Stomach (tissue), 8 donors: ENCODE measurements at regions not wholly inside any gene's neighbourhood (a gene's known extent, or its start where the extent isn't known, plus 50 kb on each side); places are given as distances from the start of the nearest gene placed in this dataset.

Experiments
- DNase-seq, 2 donors: peaks; one replicate each; pipeline versions ENCODE4 v3.0.0 to v3.0.0-alpha.2; 2013 to 2019
- H3K27ac ChIP-seq, 5 donors: fragments of 200-600 bp in 4 of 5; sonication (generic) in 4 of 5; one replicate each; pipeline ENCODE4 v1.5.1; 2013 to 2019; ENCODE audit warnings: mild to moderate bottlenecking in 1 of 5, moderate library complexity in 1 of 5
- H3K27me3 ChIP-seq, 3 donors: fragments of 200-600 bp; sonication (generic); one replicate each; pipeline ENCODE4 v1.5.1; 2017 to 2019; ENCODE audit warnings: mixed run types in 1 of 3
- H3K36me3 ChIP-seq, 4 donors: fragments of 200-600 bp; sonication (generic); 1 replicate in 3 of 4; 2 replicates in 1 of 4; pipeline ENCODE4 v1.5.1; 2016 to 2019
- H3K4me1 ChIP-seq, 4 donors: fragments of 200-600 bp; sonication (generic); one replicate each; pipeline ENCODE4 v1.5.1; 2016 to 2019
- H3K4me3 ChIP-seq, 4 donors: fragments of 200-600 bp; sonication (generic) in 3 of 4; one replicate each; pipeline ENCODE4 v1.5.1; 2016 to 2019; ENCODE audit warnings: mild to moderate bottlenecking in 1 of 4
- H3K9me3 ChIP-seq, 4 donors: fragments of 200-600 bp; sonication (generic); one replicate each; pipeline ENCODE4 v1.5.1; 2016 to 2019
- EP300 ChIP-seq: sonication (generic); formaldehyde crosslinking; IDR thresholded peaks from one replicate; pipeline ENCODE4 v1.6.1; 2017; ENCODE audit warnings: antibody characterized with exemption
- POLR2A ChIP-seq, 4 donors: fragments of 450-650 bp; IDR thresholded peaks; one replicate each; pipeline ENCODE4 v1.6.1; 2016; ENCODE audit warnings: antibody characterized with exemption in 4 of 4, control low read depth in 2 of 4, mild to moderate bottlenecking in 1 of 4, moderate library complexity in 1 of 4
- POLR2AphosphoS5 ChIP-seq, 3 donors: sonication (generic); formaldehyde crosslinking; IDR thresholded peaks; one replicate each; pipeline ENCODE4 v1.6.1; 2016; ENCODE audit warnings: antibody characterized with exemption in 3 of 3
- WGBS, 5 donors: extraction: QIAGEN DNeasy Blood & Tissue Kit in 3 of 5; methylation state at CpG; one replicate each; pipeline versions ENCODE4 v1.1.5 to v1.1.7; 2013 to 2018; 5-methylcytosine and 5-hydroxymethylcytosine counted together
- intact Hi-C: fragments of 100-400 bp; cut with DNase I; formaldehyde crosslinking; loops from one replicate; pipeline ENCODE4 v1.15.1; 2023; ENCODE audit warnings: low total_unique reads
- TF ChIP-seq, protein P1 (sequence below), 7 experiments: fragments of 450-650 bp in 4 of 7; fragments of 200-600 bp in 3 of 7; sonication (generic) in 3 of 7; IDR thresholded peaks; one replicate each; pipeline ENCODE4 v1.5.1; 2016 to 2019; ENCODE audit warnings: antibody characterized with exemption in 7 of 7, control low read depth in 2 of 7, mild to moderate bottlenecking in 1 of 7
- donor health status: healthy with polysubstance abuse.
- donor health status: Bipolar disorder and iron deficiency.
- donor health status: healthy.

DNA sequence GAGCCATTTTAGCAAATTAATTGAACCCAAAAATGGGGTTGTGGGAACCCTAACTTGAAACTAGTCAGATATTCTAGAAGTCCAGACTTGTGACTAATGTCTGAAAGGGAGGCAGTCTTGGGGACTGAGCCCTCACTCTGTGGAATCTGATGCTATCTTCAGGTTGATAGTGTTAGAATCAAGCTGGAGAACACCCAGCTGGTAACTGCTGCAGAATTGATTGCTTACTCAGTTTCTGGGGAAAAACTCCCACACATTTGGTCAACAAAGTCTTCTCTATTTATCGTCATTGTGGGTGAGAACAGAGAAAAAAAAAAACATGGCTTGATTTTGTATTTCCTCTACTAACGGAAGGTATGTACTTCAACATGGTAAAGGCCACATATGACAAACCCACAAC is 1925.8 kb upstream of the CELF4 start:
- Histone ChIP-seq H3K4me1 (peaks cover 0 to 4% (median 0%) of the 10 kb centered on the region in 4 donors), H3K9me3 (no peaks in the 10 kb centered on the region), H3K36me3 (no peaks in the 10 kb centered on the region), H3K27me3 (no peaks in the 10 kb centered on the region), H3K27ac (no peak overlapping the region), H3K4me3 (no peak overlapping the region)
- intact Hi-C loops, result no loop called here
- no peak for TF ChIP-seq POLR2AphosphoS5 (IDR thresholded peaks at IDR 0.05)
- no peak for TF ChIP-seq POLR2A (IDR thresholded peaks at IDR 0.05)
- 79 to 90% (median 84%) methylated on average over 2 of the region's 2 CpGs for WGBS, 5 donors
- DNase-seq, result no peak

DNA sequence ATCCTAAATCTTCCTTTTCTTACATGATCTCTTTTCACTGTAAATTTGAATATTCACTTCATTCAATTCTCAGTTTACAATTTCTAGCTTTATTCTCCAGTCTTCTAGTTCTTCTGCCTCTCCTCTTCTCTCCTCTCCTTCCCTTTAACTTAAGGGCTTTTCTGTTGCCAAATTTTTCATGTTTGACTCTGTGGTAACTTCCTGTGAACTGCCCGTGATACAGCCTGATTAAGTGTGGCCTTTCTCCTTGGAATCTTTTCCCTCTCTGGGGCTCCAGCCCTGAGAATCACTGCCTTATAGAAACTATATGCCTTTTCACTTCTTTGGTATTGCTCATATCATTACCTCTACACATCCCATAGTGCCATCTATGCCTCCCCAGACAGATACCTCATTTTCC is 1923.8 kb upstream of the CELF4 start:
- Histone ChIP-seq H3K9me3 (no peaks in the 10 kb centered on the region), H3K4me3 (no peak overlapping the region), H3K27ac (no peak overlapping the region), H3K36me3 (no peaks in the 10 kb centered on the region), H3K27me3 (no peaks in the 10 kb centered on the region), H3K4me1 (peaks cover 0 to 2% (median 0%) of the 10 kb centered on the region in 4 donors)
- intact Hi-C loops, result no loop called here
- TF ChIP-seq POLR2A (IDR thresholded peaks at IDR 0.05), result no peak
- TF ChIP-seq, protein P1, sequence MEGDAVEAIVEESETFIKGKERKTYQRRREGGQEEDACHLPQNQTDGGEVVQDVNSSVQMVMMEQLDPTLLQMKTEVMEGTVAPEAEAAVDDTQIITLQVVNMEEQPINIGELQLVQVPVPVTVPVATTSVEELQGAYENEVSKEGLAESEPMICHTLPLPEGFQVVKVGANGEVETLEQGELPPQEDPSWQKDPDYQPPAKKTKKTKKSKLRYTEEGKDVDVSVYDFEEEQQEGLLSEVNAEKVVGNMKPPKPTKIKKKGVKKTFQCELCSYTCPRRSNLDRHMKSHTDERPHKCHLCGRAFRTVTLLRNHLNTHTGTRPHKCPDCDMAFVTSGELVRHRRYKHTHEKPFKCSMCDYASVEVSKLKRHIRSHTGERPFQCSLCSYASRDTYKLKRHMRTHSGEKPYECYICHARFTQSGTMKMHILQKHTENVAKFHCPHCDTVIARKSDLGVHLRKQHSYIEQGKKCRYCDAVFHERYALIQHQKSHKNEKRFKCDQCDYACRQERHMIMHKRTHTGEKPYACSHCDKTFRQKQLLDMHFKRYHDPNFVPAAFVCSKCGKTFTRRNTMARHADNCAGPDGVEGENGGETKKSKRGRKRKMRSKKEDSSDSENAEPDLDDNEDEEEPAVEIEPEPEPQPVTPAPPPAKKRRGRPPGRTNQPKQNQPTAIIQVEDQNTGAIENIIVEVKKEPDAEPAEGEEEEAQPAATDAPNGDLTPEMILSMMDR (IDR thresholded peaks at IDR 0.05), result no peak
- no peak for TF ChIP-seq POLR2AphosphoS5 (IDR thresholded peaks at IDR 0.05)
- no peak for TF ChIP-seq EP300
- 39 to 57% (median 52%) methylated on average over 1 of the region's 1 CpG for whole genome bisulfite sequencing, 5 donors
- no peak for DNase-seq

DNA sequence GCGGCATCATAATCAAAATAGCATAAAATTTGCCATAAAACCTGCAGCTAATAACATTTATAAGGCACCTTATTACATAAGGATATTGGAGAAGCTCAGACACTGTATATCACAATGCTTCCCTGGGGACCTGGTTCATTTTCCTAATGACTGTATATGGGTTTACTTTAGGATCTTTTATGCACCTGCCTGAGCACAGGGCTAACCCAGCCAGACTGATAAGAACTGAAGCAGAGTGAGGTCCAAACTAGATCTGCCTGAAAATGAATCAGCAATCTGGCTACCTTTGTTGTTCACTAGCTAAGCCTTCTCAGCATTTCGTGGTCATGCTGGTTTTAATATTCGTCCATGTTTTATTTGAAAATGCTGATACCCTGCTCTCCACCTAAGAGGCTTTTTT is 1922.3 kb upstream of the CELF4 start:
- WGBS, 5 donors, result 22 to 53% (median 49%) methylated on average over 3 of the region's 3 CpGs
- Histone ChIP-seq H3K9me3 (no peaks in the 10 kb centered on the region), H3K27ac (no peak overlapping the region), H3K27me3 (no peaks in the 10 kb centered on the region), H3K4me1 (no peaks in the 10 kb centered on the region), H3K36me3 (no peaks in the 10 kb centered on the region), H3K4me3 (no peak overlapping the region)
- intact Hi-C loops, result no loop called here
- TF ChIP-seq, protein P1 (IDR thresholded peaks at IDR 0.05), result no peak
- TF ChIP-seq POLR2A (IDR thresholded peaks at IDR 0.05), result no peak
- no peak for TF ChIP-seq POLR2AphosphoS5 (IDR thresholded peaks at IDR 0.05)
- no peak for TF ChIP-seq EP300
- peak in 1 of 2 donors; percentile 32 for DNase-seq

DNA sequence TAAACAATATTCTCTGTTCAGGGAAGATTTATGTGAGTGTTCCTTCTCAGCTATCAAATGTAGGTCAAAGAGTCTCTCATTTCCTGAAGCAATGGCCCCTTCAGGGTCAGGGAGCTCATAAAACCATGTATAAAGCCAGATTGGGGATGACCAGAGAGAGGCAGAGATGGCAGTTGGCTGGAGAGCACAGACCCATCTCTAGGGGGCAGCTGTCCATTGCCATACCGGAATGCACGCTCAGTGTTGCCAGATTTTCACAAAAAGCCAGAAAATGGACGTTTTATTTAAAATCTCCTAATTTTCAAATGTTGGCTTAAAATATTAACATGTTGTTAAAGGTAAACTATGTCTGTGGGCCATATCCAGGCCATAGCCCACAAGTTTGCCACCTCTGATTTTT is 1920.7 kb upstream of the CELF4 start:
- Histone ChIP-seq H3K27ac (no peak overlapping the region), H3K4me3 (no peak overlapping the region), H3K9me3 (no peaks in the 10 kb centered on the region), H3K4me1 (no peaks in the 10 kb centered on the region), H3K27me3 (no peaks in the 10 kb centered on the region), H3K36me3 (no peaks in the 10 kb centered on the region)
- intact Hi-C loops, result no loop called here
- 86 to 94% (median 92%) methylated on average over 3 of the region's 3 CpGs for WGBS, 5 donors
- no peak for DNase-seq
- TF ChIP-seq POLR2A (IDR thresholded peaks at IDR 0.05) (no peak), EP300 (no peak), POLR2AphosphoS5 (IDR thresholded peaks at IDR 0.05) (no peak)
- TF ChIP-seq, protein P1 (IDR thresholded peaks at IDR 0.05), result no peak

DNA sequence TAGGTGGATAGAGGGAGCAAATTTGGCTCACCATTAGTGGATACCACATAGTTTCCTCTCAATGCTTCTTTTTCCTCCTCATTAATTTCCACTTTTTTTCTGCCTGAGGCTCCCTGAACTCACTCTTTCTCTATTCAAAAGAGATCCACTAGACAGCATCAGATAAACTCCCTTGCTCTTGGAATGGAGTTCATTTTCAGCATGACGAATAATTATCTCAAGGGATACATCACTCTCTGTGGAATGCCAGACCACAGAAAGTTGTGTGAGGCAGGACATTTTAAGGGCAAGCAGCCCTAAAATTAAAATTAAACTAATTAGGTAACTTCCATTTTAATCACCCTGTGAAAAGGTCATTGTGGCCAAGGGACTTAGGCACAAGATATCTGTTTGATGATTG is 1920.1 kb upstream of the CELF4 start:
- DNase-seq, result no peak
- TF ChIP-seq, protein P1 (IDR thresholded peaks at IDR 0.05), result no peak
- TF ChIP-seq POLR2AphosphoS5 (IDR thresholded peaks at IDR 0.05), result no peak
- TF ChIP-seq POLR2A (IDR thresholded peaks at IDR 0.05), result no peak
- TF ChIP-seq EP300, result no peak
- no peak overlapping the region for H3K27ac ChIP-seq
- no peaks in the 10 kb centered on the region for H3K9me3 ChIP-seq
- no peaks in the 10 kb centered on the region for H3K36me3 ChIP-seq
- 0 to 89% (median 59%) methylated on average over 1 of the region's 1 CpG for WGBS, 5 donors
- peaks cover 0 to 2% (median 0%) of the 10 kb centered on the region in 4 donors for H3K4me1 ChIP-seq
- no peaks in the 10 kb centered on the region for H3K27me3 ChIP-seq
- no peak overlapping the region for H3K4me3 ChIP-seq
- intact Hi-C loops, result no loop called here
